Suprapubic skin (tissue), 3 donors: ENCODE measurements at regions not wholly inside any gene's neighbourhood (a gene's known extent, or its start where the extent isn't known, plus 50 kb on each side); places are given as distances from the start of the nearest gene placed in this dataset.

ENCODE experiments used
- EP300 ChIP-seq: sonication (generic); formaldehyde crosslinking; IDR thresholded peaks from one replicate; pipeline ENCODE4 v1.6.1; 2017; ENCODE audit warnings: antibody characterized with exemption
- TF ChIP-seq, protein P1 (sequence below), 2 donors: fragments of 200-600 bp in 1 of 2; fragments of 450-650 bp in 1 of 2; sonication (generic) in 1 of 2; IDR thresholded peaks; one replicate each; pipeline ENCODE4 v1.5.1; 2016 to 2019; ENCODE audit warnings: antibody characterized with exemption in 2 of 2, mild to moderate bottlenecking in 1 of 2, moderate library complexity in 1 of 2

DNA sequence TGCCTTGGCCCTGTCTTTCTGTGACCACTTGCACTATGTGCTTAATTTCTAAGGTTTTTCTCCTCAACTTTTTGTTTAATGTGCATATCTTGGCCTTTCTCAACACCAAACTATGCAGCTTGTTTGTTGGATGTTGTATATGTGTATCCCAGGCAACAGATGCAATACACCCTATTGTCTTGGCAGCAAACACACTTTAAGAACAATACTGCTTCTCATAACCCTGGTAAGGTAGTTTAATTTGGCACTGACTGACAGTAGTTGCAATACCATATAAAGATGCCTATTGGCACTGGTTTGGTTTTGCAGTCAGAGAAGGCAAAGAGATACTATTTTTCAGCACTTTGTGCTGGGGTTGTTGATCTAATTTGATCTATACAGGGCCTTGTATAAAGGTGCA, 360.7 kb upstream of the CWC22 start:
- TF ChIP-seq, protein P1, sequence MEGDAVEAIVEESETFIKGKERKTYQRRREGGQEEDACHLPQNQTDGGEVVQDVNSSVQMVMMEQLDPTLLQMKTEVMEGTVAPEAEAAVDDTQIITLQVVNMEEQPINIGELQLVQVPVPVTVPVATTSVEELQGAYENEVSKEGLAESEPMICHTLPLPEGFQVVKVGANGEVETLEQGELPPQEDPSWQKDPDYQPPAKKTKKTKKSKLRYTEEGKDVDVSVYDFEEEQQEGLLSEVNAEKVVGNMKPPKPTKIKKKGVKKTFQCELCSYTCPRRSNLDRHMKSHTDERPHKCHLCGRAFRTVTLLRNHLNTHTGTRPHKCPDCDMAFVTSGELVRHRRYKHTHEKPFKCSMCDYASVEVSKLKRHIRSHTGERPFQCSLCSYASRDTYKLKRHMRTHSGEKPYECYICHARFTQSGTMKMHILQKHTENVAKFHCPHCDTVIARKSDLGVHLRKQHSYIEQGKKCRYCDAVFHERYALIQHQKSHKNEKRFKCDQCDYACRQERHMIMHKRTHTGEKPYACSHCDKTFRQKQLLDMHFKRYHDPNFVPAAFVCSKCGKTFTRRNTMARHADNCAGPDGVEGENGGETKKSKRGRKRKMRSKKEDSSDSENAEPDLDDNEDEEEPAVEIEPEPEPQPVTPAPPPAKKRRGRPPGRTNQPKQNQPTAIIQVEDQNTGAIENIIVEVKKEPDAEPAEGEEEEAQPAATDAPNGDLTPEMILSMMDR (IDR thresholded peaks at IDR 0.05), result no peak
- no peak for TF ChIP-seq EP300
